ENCODE measurements at regions not wholly inside any gene's neighbourhood (a gene's known extent, or its start where the extent isn't known, plus 50 kb on each side); places are given as distances from the start of the nearest gene placed in this dataset.

- no peaks in the 10 kb centered on the region for H3K9me2 ChIP-seq (ENCODE audit: insufficient read depth)
- H2AFZ ChIP-seq, result no peak overlapping the region
- H3K36me3 ChIP-seq (ENCODE audit: insufficient read depth), result 0 out of 2 replicates have a peak, but pooled peaks cover 2% of the 10 kb centered on the region
- no peaks in the 10 kb centered on the region for H3K4me1 ChIP-seq (ENCODE audit: insufficient read depth)
- no peaks in the 10 kb centered on the region for H3K79me2 ChIP-seq (replicated peaks; ENCODE audit: insufficient read depth)
- H3K4me2 ChIP-seq, result no peak overlapping the region
- H3K27ac Mint-ChIP-seq, result no peak overlapping the region
- ATAC-seq, result no peak
- H3K27ac ChIP-seq (ENCODE audit: low read depth), result no peak overlapping the region
- no peak for DNase-seq (ENCODE audit: low spot score)
- TF ChIP-seq EZH2 (IDR thresholded peaks at IDR 0.05; ENCODE audit: low read depth, unreplicated experiment) (no peak), NANOG (IDR thresholded peaks at IDR 0.05; ENCODE audit: borderline replicate concordance) (no peak), POLR2AphosphoS5 (IDR thresholded peaks at IDR 0.05; ENCODE audit: low read depth) (no peak), CTCF (conservative IDR thresholded peaks at IDR 0.05; ENCODE audit: low read depth in 2 of 2) (no peak), REST (IDR thresholded peaks at IDR 0.05; ENCODE audit: unreplicated experiment) (no peak), JUNB (IDR thresholded peaks at IDR 0.05; ENCODE audit: unreplicated experiment) (no peak), STAT1 (IDR thresholded peaks at IDR 0.05; ENCODE audit: unreplicated experiment) (no peak), ETS1 (IDR thresholded peaks at IDR 0.05) (no peak), CREB1 (CRISPR knock-in tag; IDR thresholded peaks at IDR 0.05; ENCODE audit: low read depth) (no peak), ZNF331 (CRISPR knock-in tag; IDR thresholded peaks at IDR 0.05; ENCODE audit: low read depth) (no peak), ZNF114 (CRISPR knock-in tag; IDR thresholded peaks at IDR 0.05) (no peak), ZNF462 (CRISPR knock-in tag; IDR thresholded peaks at IDR 0.05) (no peak), EZH2phosphoT487 (IDR thresholded peaks at IDR 0.05; ENCODE audit: unreplicated experiment) (no peak)
- no peaks in the 10 kb centered on the region for H3F3A ChIP-seq (replicated peaks; ENCODE audit: low read depth)
- H3K27me3 Mint-ChIP-seq (ENCODE audit: insufficient read depth, low read depth, poor library complexity), result no peaks in the 10 kb centered on the region
- H3K4me1 Mint-ChIP-seq, result no peaks in the 10 kb centered on the region
- H4K20me1 ChIP-seq (replicated peaks; ENCODE audit: insufficient read depth), result no peaks in the 10 kb centered on the region
- H3K27me3 ChIP-seq (ENCODE audit: insufficient read depth), result no peaks in the 10 kb centered on the region
- H3K4me3 ChIP-seq, result no peak overlapping the region
- peaks cover 13% of the 10 kb centered on the region; the same call in 2 of the 3 replicates for H3K9me3 Mint-ChIP-seq
- no peak overlapping the region for H3K4me3 Mint-ChIP-seq
- peaks cover 8% of the 10 kb centered on the region; the same call in 1 of the 3 replicates for H3K36me3 Mint-ChIP-seq (ENCODE audit: low read depth)
These were observed 656.6 kb downstream of the NR4A2 start for GRCh38 chr2:155675920-155676319.

Data from GM23338 (cell line).